GM12891 (cell line): ENCODE measurements at regions not wholly inside any gene's neighbourhood (a gene's known extent, or its start where the extent isn't known, plus 50 kb on each side); places are given as distances from the start of the nearest gene placed in this dataset.

ENCODE experiments used
- POLR2AphosphoS5 ChIP-seq: IDR thresholded peaks from 2 replicates; pipeline ENCODE4 v1.6.1; 2011; ENCODE audit warnings: low read depth, low read length, control low read depth
- SPI1 ChIP-seq: IDR thresholded peaks from 2 replicates; pipeline ENCODE4 v1.6.1; 2011; ENCODE audit warnings: low read depth, low read length, control low read depth
- TAF1 ChIP-seq: IDR thresholded peaks from 2 replicates; pipeline ENCODE4 v1.6.1; 2011; ENCODE audit warnings: low read depth, low read length, control low read depth

DNA sequence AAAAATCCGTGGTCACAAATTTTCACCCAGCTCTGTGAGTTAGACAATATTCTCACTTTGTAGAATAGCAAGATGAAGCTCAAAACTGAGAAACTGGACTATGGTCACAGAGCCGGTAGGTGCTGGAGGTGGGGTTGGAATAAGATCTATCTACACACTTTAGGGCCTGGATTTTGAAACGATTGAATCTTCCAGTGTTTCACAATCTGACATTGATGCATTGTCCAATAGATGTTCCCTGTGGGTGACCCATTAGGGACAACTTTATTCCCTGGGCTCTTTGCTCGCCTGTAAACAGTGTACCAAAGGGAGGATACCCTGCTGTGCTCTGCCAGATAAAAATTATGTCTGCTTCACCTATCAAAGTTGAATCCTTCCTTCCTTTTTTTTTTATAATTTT, 145.4 kb upstream of the MPDZ start:
- TF ChIP-seq TAF1 (no peak), POLR2AphosphoS5 (no peak), SPI1 (no peak)
